GM12865 (cell line): ENCODE measurements at regions not wholly inside any gene's neighbourhood (a gene's known extent, or its start where the extent isn't known, plus 50 kb on each side); places are given as distances from the start of the nearest gene placed in this dataset.

ENCODE experiments used
- DNase-seq: peaks from one replicate; pipeline ENCODE4 v3.0.0; 2010; ENCODE audit warnings: low read depth
- H3K4me3 ChIP-seq: 2 replicates; pipeline ENCODE4 v1.5.1; 2011; ENCODE audit warnings: mild to moderate bottlenecking, low read depth, low read length, control low read depth
- TF ChIP-seq, protein P1 (sequence below): IDR thresholded peaks from 2 replicates; pipeline ENCODE4 v1.5.1; 2011; ENCODE audit warnings: low read length, control low read depth, low read depth, inconsistent platforms; ENCODE audit not compliant: insufficient read depth; ENCODE audit errors: missing control alignments

DNA sequence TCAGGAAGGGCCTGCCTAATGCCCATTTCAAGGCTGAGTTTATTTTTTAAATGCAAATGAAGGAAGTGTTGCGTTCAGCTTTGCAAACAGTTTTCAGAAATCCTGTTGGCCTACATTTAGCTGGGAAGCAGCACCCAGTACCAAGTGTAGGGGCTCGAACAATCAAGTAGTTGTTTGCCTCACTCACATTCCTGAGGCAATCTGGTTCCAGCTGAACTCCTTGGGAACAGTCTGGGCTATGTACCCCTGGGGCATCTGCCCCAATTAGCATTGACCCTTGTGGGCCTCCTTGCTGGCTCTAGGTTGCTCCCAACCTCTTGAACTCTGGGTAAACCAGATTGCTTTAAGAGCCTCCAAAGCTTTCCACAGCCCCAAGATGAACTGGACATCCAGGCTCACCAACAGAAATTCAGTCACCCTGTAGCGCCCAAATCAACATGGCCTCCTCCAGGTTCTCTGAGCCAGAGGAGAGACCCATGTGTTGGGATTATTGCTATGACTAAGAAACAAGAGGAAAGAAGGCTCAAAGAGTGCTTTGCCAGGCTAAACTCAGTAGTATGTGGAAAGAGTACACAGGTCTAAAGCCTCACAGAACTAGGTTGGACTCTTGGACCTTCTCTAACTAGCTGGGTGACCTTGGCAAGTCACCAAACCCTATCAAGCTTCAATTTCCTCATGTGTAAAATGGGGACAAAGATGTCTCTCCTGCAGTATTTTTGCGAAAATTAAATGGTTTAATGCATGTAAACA is 532.7 kb downstream of the SOX2 start:
- TF ChIP-seq, protein P1, sequence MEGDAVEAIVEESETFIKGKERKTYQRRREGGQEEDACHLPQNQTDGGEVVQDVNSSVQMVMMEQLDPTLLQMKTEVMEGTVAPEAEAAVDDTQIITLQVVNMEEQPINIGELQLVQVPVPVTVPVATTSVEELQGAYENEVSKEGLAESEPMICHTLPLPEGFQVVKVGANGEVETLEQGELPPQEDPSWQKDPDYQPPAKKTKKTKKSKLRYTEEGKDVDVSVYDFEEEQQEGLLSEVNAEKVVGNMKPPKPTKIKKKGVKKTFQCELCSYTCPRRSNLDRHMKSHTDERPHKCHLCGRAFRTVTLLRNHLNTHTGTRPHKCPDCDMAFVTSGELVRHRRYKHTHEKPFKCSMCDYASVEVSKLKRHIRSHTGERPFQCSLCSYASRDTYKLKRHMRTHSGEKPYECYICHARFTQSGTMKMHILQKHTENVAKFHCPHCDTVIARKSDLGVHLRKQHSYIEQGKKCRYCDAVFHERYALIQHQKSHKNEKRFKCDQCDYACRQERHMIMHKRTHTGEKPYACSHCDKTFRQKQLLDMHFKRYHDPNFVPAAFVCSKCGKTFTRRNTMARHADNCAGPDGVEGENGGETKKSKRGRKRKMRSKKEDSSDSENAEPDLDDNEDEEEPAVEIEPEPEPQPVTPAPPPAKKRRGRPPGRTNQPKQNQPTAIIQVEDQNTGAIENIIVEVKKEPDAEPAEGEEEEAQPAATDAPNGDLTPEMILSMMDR = no peak
- no peak overlapping the region for H3K4me3 ChIP-seq
- no peak for DNase-seq

DNA sequence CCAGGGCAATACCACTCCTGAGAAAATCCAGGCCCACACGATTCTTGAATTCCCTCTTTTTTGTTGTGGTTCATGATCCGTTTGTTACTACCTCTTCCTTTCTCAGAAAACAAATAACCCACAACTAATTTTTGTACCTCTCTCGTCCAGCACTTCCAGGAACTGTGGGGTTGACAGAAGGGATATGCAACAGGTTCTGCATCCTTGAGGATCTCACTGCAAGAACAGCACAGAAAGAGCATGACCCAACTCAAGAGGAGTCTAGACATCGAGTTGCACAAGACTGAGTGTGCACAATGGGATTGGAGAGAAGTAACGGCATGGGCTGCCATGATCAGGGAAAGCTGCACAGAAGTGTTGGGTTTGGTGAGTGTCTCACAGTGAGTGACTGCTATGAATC is 533.3 kb downstream of the SOX2 start:
- TF ChIP-seq, protein P1 = no peak
- no peak overlapping the region for H3K4me3 ChIP-seq
- DNase-seq = no peak

DNA sequence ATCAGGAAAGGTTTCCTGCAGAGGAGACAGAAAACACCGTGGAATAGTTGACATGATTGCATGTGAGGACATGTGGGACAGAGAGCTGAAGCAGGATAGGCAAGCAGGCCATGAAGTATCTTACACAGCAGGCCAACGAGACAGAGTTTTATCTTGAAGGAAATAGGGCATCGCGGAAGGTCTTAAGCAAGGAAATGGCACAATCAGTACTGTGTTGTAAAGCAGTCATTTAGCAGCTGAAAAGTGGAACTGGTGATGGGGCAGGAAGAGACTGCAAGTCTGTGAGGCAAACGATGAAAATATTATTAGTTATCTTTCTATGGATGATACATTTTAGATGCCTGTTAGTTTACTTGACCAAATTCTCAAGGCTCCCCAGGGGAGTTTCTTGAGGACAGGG is 535.1 kb downstream of the SOX2 start:
- H3K4me3 ChIP-seq = no peak overlapping the region
- TF ChIP-seq, protein P1 = no peak
- DNase-seq = no peak

DNA sequence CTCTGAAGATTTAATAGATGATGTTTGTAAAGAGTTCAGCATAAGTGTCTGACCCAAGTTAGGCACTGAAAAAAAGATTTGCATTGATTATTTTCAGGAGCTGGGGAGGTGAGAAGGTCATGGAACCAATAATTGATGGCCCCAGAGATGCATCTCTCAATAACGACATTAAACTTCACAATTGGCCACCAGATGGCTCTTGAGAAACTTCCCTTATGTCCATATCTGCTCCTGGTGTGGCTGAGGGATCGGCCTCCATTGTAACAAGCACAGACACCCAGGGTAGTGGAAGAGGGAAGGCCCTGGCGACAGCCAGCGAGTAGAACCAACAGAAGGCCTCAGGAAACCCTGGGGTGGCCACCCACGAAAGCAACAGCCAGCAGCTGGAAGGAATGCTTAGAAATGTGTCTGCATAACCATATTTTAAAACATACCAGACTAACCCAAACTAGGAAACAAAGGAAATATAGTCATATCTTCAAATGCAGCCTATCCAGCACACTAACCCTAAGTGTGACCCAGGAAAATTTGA is 536.7 kb downstream of the SOX2 start:
- peak; percentile 26 for DNase-seq
- TF ChIP-seq, protein P1 = no peak
- no peak overlapping the region for H3K4me3 ChIP-seq

DNA sequence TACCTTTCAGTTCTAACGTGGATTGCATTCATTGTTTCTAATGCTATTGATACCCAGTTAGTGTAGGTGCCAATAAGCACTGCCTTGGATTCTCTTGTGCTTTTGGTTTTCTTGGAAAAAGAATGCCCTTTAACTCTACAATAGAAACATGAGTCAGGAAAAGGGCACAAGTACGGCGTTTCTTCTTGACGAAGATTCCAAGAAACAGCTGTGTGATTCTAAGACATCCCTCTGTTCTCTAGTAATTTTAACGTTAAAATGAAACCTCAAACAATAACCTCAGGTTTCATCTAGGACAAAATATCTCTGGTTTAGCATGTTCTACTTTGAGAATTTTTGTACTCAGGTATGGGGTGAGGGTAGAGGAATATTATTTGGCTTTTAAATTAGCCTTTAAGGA is 540.5 kb upstream of the ATP11B start:
- TF ChIP-seq, protein P1 = no peak
- no peak for DNase-seq

DNA sequence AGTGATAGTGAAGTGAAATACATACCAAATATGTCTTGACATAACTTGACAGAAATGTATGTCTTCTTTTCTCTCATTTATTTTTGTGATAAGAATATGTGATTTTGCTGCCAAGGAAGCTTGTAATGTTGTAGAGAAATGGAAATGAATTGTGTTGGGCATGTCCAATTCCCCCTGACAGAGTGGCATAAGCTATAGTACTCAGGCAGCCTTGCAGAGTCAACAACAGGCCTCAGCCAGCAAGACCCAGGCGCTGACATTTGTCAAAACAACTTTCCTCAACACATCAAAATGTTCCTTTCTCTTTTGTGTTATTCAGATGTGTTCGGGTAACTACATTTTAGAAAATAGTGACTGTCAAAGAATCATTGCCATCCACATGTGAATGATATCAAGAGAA is 538.1 kb upstream of the ATP11B start:
- no peak overlapping the region for H3K4me3 ChIP-seq
- TF ChIP-seq, protein P1 = no peak
- no peak for DNase-seq

More for the DNA sequence above, 540.5 kb upstream of the ATP11B start:
- H3K4me3 ChIP-seq = no peak overlapping the region

DNA sequence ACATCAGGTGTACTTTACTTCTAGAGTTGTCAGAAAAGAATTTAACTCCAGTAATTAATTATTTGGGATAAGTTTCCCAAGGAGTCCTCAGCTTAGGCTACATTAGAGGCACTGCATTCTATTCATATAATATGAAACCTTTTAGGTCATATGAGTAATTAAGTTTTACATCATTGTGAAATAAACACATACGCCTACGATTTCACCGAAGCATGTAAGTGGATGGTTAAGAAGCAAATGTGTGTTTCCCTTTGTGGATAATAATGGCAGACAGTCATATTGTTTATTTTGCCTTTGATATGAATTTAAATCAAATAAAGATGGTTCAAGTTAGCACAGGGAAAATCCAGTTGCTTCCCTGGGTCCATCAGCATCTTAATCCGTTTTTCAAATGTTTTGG is 535.9 kb upstream of the ATP11B start:
- TF ChIP-seq, protein P1 = no peak
- DNase-seq = no peak
- no peak overlapping the region for H3K4me3 ChIP-seq
